ENCODE measurements at regions not wholly inside any gene's neighbourhood (a gene's known extent, or its start where the extent isn't known, plus 50 kb on each side); places are given as distances from the start of the nearest gene placed in this dataset.
"Not testable (repeated sequence)": the region's sequence is repeated elsewhere in the genome, so short reads cannot be mapped to it uniquely, and the experiment has no call there.

- Histone ChIP-seq H3K27me3 (no peaks in the 10 kb centered on the region), H3K4me3 (no peak overlapping the region), H3K27ac (no peak overlapping the region), H3K36me3 (replicated peaks in 1 of 2; ENCODE audit: insufficient read depth in 1 of 2, low read depth in 2 of 2) (no peaks in the 10 kb centered on the region), H3K9me3 (no peaks in the 10 kb centered on the region), H3K4me1 (no peaks in the 10 kb centered on the region)
- intact Hi-C loops (cut with DNase I) = no loop called here
- ATAC-seq (no peak), DNase-seq (no peak)
- no peak for TF ChIP-seq CTCF (IDR thresholded peaks at IDR 0.05)
- TF ChIP-seq POLR2A (IDR thresholded peaks at IDR 0.05) = no peak
- 89 to 90% methylated on average over 2 of the region's 2 CpGs for WGBS, 2 donors
Observed at GRCh38 chr6:119671105-119671504, 321.5 kb upstream of the MAN1A1 start.

GRCh38 chr6:119669221-119669620 is 319.7 kb upstream of the MAN1A1 start:
- no peak overlapping the region for H3K27ac ChIP-seq
- no peak overlapping the region for H3K4me3 ChIP-seq
- no peaks in the 10 kb centered on the region for H3K36me3 ChIP-seq (replicated peaks in 1 of 2; ENCODE audit: insufficient read depth in 1 of 2, low read depth in 2 of 2)
- ATAC-seq (no peak), DNase-seq (no peak)
- TF ChIP-seq CTCF (IDR thresholded peaks at IDR 0.05) (no peak), POLR2A (IDR thresholded peaks at IDR 0.05) (no peak)
- no peaks in the 10 kb centered on the region for H3K9me3 ChIP-seq
- H3K4me1 ChIP-seq = no peaks in the 10 kb centered on the region
- no peaks in the 10 kb centered on the region for H3K27me3 ChIP-seq
- intact Hi-C loops (cut with DNase I) = no loop called here

- H3K27me3 ChIP-seq; H3K27ac ChIP-seq; H3K9me3 ChIP-seq; ATAC-seq; intact Hi-C loops (cut with DNase I); DNase-seq; H3K36me3 ChIP-seq (replicated peaks in 1 of 2; ENCODE audit: insufficient read depth in 1 of 2, low read depth in 2 of 2); H3K4me1 ChIP-seq; H3K4me3 ChIP-seq: not testable (repeated sequence)
- WGBS, 2 donors = 86 to 97% methylated on average over 5 to 10 of the region's 10 CpGs
Observed at GRCh38 chr6:119665432-119665831, 315.9 kb upstream of the MAN1A1 start.

GRCh38 chr6:119661628-119662027 is 312.1 kb upstream of the MAN1A1 start:
- Histone ChIP-seq H3K36me3 (replicated peaks in 1 of 2; ENCODE audit: insufficient read depth in 1 of 2, low read depth in 2 of 2) (no peaks in the 10 kb centered on the region), H3K9me3 (no peaks in the 10 kb centered on the region), H3K4me3 (no peak overlapping the region), H3K27me3 (no peaks in the 10 kb centered on the region), H3K27ac (no peak overlapping the region), H3K4me1 (no peaks in the 10 kb centered on the region)
- TF ChIP-seq CTCF (IDR thresholded peaks at IDR 0.05) = no peak
- TF ChIP-seq POLR2A (IDR thresholded peaks at IDR 0.05) = no peak
- intact Hi-C loops (cut with DNase I) = no loop called here
- no peak for ATAC-seq
- DNase-seq = no peak

GRCh38 chr6:119661078-119661477 is 311.5 kb upstream of the MAN1A1 start:
- Histone ChIP-seq H3K9me3 (no peaks in the 10 kb centered on the region), H3K36me3 (replicated peaks in 1 of 2; ENCODE audit: insufficient read depth in 1 of 2, low read depth in 2 of 2) (no peaks in the 10 kb centered on the region), H3K4me3 (no peak overlapping the region), H3K27me3 (no peaks in the 10 kb centered on the region), H3K4me1 (no peaks in the 10 kb centered on the region), H3K27ac (no peak overlapping the region)
- TF ChIP-seq POLR2A (IDR thresholded peaks at IDR 0.05) = no peak
- no peak for TF ChIP-seq CTCF (IDR thresholded peaks at IDR 0.05)
- no peak for ATAC-seq
- intact Hi-C loops (cut with DNase I) = no loop called here
- 71 to 75% methylated on average over 4 of the region's 4 CpGs for WGBS, 2 donors
- no peak for DNase-seq

Data from body of pancreas (tissue), 4 donors.